Lower lobe of right lung (tissue), 2 donors: ENCODE measurements at regions not wholly inside any gene's neighbourhood (a gene's known extent, or its start where the extent isn't known, plus 50 kb on each side); places are given as distances from the start of the nearest gene placed in this dataset.

Experiments used
- ATAC-seq, 2 donors: fragments of 200-7000 bp; cut with Tn5 transposase; one replicate each; pipeline ENCODE4 v1.9.1; 2020 to 2022; ENCODE audit warnings: mild to moderate bottlenecking in 2 of 2, moderate library complexity in 2 of 2
- DNase-seq: peaks from one replicate; pipeline ENCODE4 v3.0.0-alpha.2; 2020
- H3K27ac ChIP-seq: fragments of 200-600 bp; one replicate; pipeline ENCODE4 v1.8.0; 2022
- H3K27me3 ChIP-seq: fragments of 200-600 bp; one replicate; pipeline ENCODE4 v1.8.0; 2022; ENCODE audit warnings: low read depth
- H3K36me3 ChIP-seq: fragments of 200-600 bp; one replicate; pipeline ENCODE4 v1.8.0; 2022; ENCODE audit warnings: mild to moderate bottlenecking
- H3K4me1 ChIP-seq: fragments of 200-600 bp; one replicate; pipeline ENCODE4 v1.8.0; 2022
- H3K4me3 ChIP-seq: fragments of 200-600 bp; one replicate; pipeline ENCODE4 v1.8.0; 2022; ENCODE audit warnings: mild to moderate bottlenecking
- H3K9me3 ChIP-seq: fragments of 200-600 bp; one replicate; pipeline ENCODE4 v1.8.0; 2022
- intact Hi-C: fragments of 100-400 bp; cut with DNase I; formaldehyde crosslinking; loops from one replicate; pipeline ENCODE4 v1.11.0; 2022
- TF ChIP-seq, protein P1 (sequence below): fragments of 200-600 bp; IDR thresholded peaks from one replicate; pipeline ENCODE4 v1.8.0; 2022; ENCODE audit warnings: antibody characterized with exemption, mild to moderate bottlenecking
- donor health status: DM: no; HTN: yes; CAD: no; lungs with severe emphysema.

DNA sequence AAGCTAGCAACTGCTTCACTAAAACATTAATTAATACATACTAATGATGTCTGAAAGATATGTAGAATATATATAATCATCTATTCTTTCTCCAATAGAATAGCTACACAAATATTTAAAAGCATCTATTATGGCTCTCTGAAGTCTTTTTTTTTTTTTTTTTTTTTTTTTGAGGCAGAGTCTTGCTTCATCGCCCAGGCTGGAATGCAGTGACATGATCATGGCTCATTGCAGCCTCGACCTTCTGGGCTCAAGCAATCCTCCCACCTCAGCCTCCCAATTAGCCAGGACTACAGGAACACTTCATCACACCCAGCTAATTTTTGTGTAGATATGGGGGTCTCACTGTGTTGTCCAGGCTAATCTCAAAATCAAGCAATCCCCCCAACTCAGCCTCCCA, 120.4 kb upstream of the KYNU start:
- H3K4me3 ChIP-seq = no peak overlapping the region
- TF ChIP-seq, protein P1, sequence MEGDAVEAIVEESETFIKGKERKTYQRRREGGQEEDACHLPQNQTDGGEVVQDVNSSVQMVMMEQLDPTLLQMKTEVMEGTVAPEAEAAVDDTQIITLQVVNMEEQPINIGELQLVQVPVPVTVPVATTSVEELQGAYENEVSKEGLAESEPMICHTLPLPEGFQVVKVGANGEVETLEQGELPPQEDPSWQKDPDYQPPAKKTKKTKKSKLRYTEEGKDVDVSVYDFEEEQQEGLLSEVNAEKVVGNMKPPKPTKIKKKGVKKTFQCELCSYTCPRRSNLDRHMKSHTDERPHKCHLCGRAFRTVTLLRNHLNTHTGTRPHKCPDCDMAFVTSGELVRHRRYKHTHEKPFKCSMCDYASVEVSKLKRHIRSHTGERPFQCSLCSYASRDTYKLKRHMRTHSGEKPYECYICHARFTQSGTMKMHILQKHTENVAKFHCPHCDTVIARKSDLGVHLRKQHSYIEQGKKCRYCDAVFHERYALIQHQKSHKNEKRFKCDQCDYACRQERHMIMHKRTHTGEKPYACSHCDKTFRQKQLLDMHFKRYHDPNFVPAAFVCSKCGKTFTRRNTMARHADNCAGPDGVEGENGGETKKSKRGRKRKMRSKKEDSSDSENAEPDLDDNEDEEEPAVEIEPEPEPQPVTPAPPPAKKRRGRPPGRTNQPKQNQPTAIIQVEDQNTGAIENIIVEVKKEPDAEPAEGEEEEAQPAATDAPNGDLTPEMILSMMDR = no peak
- DNase-seq = no peak
- ATAC-seq = no peak
- no peaks in the 10 kb centered on the region for H3K4me1 ChIP-seq
- H3K27me3 ChIP-seq = no peaks in the 10 kb centered on the region
- intact Hi-C loops = no loop called here
- H3K27ac ChIP-seq = no peak overlapping the region
- H3K9me3 ChIP-seq = no peaks in the 10 kb centered on the region
- H3K36me3 ChIP-seq = no peaks in the 10 kb centered on the region

DNA sequence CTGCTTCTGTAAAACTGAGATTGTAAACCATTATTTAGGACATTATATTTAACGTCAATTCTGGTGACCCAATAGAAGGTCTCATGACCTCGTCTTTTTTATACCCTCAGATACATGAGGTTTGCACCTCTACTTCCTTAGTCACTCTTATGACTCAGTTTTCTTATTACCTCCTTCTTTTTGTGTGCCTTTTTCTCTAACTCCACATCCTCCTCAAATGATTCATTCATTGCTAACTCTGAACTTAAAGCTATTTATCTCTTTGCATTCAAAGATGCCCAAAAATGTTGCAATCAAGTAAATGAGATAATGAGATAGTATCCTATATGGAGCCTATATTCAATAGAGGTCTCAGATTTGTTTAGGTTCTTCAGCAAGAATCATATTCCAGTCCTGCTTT, 121.0 kb upstream of the KYNU start:
- H3K27ac ChIP-seq = no peak overlapping the region
- ATAC-seq = no peak
- no peak overlapping the region for H3K4me3 ChIP-seq
- TF ChIP-seq, protein P1 = no peak
- H3K4me1 ChIP-seq = no peaks in the 10 kb centered on the region
- intact Hi-C loops = no loop called here
- H3K36me3 ChIP-seq = no peaks in the 10 kb centered on the region
- no peaks in the 10 kb centered on the region for H3K9me3 ChIP-seq
- H3K27me3 ChIP-seq = no peaks in the 10 kb centered on the region
- DNase-seq = no peak

DNA sequence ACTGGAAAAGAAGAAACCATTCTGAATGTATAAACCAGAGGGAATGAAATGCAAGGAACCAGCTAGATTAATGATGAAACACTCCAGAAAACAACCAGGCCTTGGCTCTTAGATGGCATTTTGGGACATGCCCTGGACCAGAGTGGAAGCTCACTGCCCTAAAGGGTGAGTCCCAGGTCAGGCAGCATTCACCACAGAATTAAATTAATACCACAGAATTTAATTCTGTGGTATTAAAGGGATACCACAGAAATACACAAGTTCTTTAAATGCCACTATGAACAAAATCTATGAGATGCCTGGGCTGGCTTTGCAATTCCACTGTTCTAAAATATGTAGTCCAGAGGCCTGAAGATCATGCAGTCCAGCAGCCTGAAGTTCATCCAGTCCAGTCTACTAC, 122.3 kb upstream of the KYNU start:
- TF ChIP-seq, protein P1 = no peak
- intact Hi-C loops = no loop called here
- H3K4me1 ChIP-seq = no peaks in the 10 kb centered on the region
- DNase-seq (no peak), ATAC-seq (no peak)
- H3K36me3 ChIP-seq = no peaks in the 10 kb centered on the region
- H3K27me3 ChIP-seq = no peaks in the 10 kb centered on the region
- H3K27ac ChIP-seq = no peak overlapping the region
- H3K9me3 ChIP-seq = no peaks in the 10 kb centered on the region
- no peak overlapping the region for H3K4me3 ChIP-seq

DNA sequence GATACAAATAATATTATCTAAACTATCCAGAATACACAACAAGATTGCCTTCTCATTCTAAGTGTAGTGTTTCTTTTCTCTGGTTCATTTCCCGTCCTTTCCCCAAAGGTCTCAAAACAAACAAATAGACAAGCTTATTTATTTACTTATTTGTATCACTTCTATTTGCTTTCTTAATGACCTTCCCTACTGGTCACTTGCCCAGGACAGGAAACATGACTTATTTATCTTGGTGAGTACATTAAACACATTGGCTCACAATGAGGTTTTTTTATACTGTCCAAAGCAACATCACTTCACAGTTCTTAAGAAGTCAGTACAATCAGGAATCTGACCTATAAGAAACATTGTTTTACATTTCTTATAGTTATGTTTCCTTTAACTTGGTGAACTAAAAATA, 123.3 kb upstream of the KYNU start:
- H3K9me3 ChIP-seq = no peaks in the 10 kb centered on the region
- DNase-seq (no peak), ATAC-seq (no peak)
- no peak overlapping the region for H3K27ac ChIP-seq
- H3K4me3 ChIP-seq = no peak overlapping the region
- H3K4me1 ChIP-seq = no peaks in the 10 kb centered on the region
- H3K27me3 ChIP-seq = no peaks in the 10 kb centered on the region
- intact Hi-C loops = no loop called here
- H3K36me3 ChIP-seq = no peaks in the 10 kb centered on the region
- TF ChIP-seq, protein P1 = no peak

DNA sequence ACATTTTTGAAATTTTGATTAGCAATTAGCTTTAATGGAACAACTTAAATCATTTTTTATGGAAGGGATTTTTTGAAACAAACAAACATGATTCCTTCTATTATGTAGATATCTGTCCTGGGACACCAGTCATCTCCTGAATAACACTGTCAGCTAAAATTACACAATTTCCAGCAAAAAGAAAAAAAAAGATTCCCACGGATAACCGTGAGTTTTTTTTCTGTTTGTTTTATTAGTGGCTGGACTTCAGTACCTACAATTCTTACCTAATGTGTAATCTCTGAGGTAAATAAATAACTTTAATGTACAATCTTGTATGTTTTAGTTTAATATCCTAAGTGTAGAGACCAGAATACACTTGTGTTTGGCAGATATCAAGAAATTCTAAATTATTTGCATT, 126.6 kb upstream of the KYNU start:
- no peak for DNase-seq
- H3K4me3 ChIP-seq = no peak overlapping the region
- intact Hi-C loops = no loop called here

More for the DNA sequence above, 126.6 kb upstream of the KYNU start:
- ATAC-seq = no peak
- TF ChIP-seq, protein P1 = no peak
- H3K9me3 ChIP-seq = no peaks in the 10 kb centered on the region
- no peaks in the 10 kb centered on the region for H3K36me3 ChIP-seq
- no peak overlapping the region for H3K27ac ChIP-seq
- no peaks in the 10 kb centered on the region for H3K27me3 ChIP-seq
- no peaks in the 10 kb centered on the region for H3K4me1 ChIP-seq
